ENCODE measurements at regions not wholly inside any gene's neighbourhood (a gene's known extent, or its start where the extent isn't known, plus 50 kb on each side); places are given as distances from the start of the nearest gene placed in this dataset.
"Not testable (repeated sequence)": the region's sequence is repeated elsewhere in the genome, so short reads cannot be mapped to it uniquely, and the experiment has no call there.

DNA sequence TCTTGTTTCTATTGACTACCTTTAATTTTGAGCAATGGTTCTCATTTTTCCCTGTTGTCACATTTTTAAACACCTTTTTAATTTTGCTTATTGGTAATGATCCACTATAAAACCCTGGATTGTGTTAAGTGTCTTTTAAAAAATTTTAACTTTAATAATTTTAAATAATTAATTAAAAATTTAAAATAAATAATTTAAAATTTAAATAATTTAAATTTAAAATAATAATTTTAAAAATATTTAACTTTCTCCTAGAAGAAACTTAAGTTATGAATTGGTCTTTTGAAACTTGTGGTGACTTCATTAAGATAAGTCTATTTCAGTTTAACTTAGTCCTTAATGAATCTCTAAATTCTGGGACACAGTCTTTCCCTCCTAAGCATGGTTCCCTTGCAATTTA, 566.3 kb upstream of the GALNTL6 start:
- H3K4me3 ChIP-seq (ENCODE audit: low read length in 2 of 2), result no peak overlapping the region
- DNase-seq (no peak), ATAC-seq (ENCODE audit: low FRiP score) (no peak)
- H3K4me1 ChIP-seq (ENCODE audit: control insufficient read depth in 1 of 2, insufficient read depth in 2 of 2, low read length in 2 of 2), result no peaks in the 10 kb centered on the region
- intact Hi-C loops (cut with DNase I), result no loop called here
- H3K36me3 ChIP-seq (ENCODE audit: control insufficient read depth in 1 of 2, insufficient read depth in 2 of 2, low read length in 1 of 2), result no peaks in the 10 kb centered on the region
- H3K9me3 ChIP-seq (ENCODE audit: control insufficient read depth, low read length), result no peaks in the 10 kb centered on the region
- no peaks in the 10 kb centered on the region for H3K27me3 ChIP-seq (ENCODE audit: control insufficient read depth in 1 of 2, insufficient read depth in 2 of 2, low read length in 1 of 2)
- no peak overlapping the region for H3K27ac ChIP-seq (ENCODE audit: low read depth in 1 of 2, low read length in 2 of 2)

- no peak for DNase-seq
- intact Hi-C loops (cut with DNase I), result no loop called here
- Histone ChIP-seq H3K36me3 (ENCODE audit: control insufficient read depth in 1 of 2, insufficient read depth in 2 of 2, low read length in 1 of 2) (no peaks in the 10 kb centered on the region), H3K4me3 (ENCODE audit: low read length in 2 of 2) (no peak overlapping the region), H3K9me3 (ENCODE audit: control insufficient read depth, low read length) (no peaks in the 10 kb centered on the region), H3K4me1 (ENCODE audit: control insufficient read depth in 1 of 2, insufficient read depth in 2 of 2, low read length in 2 of 2) (no peaks in the 10 kb centered on the region), H3K27me3 (ENCODE audit: control insufficient read depth in 1 of 2, insufficient read depth in 2 of 2, low read length in 1 of 2) (no peaks in the 10 kb centered on the region), H3K27ac (ENCODE audit: low read depth in 1 of 2, low read length in 2 of 2) (no peak overlapping the region)
- ATAC-seq (ENCODE audit: low FRiP score), result no peak
- 28 to 29% methylated on average over 2 of the region's 2 CpGs for WGBS, 2 donors
Observed at GRCh38 chr4:171242831-171243230, 570.4 kb upstream of the GALNTL6 start.

DNA sequence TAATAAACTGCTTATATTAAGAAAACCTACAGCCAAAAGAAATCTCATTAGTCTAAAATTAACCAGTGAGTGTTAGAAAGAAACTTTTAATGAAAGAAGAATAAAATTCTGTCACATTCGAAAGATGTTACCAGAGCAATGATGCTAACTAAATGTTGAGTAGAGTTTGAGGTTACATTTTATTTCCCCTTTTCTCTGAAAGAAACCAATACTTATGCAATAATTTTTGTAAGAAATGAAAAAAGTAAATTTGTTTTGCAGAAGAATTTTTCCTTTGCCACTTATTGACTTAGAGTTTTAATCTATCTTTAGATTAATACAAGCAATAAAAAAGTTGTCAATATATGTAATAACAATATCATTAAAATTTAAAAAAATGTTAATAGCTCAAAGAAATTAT, 574.0 kb upstream of the GALNTL6 start:
- no peak for DNase-seq
- intact Hi-C loops (cut with DNase I), result no loop called here
- Histone ChIP-seq H3K27ac (ENCODE audit: low read depth in 1 of 2, low read length in 2 of 2) (no peak overlapping the region), H3K27me3 (ENCODE audit: control insufficient read depth in 1 of 2, insufficient read depth in 2 of 2, low read length in 1 of 2) (no peaks in the 10 kb centered on the region), H3K4me3 (ENCODE audit: low read length in 2 of 2) (no peak overlapping the region), H3K9me3 (ENCODE audit: control insufficient read depth, low read length) (no peaks in the 10 kb centered on the region), H3K36me3 (ENCODE audit: control insufficient read depth in 1 of 2, insufficient read depth in 2 of 2, low read length in 1 of 2) (no peaks in the 10 kb centered on the region), H3K4me1 (ENCODE audit: control insufficient read depth in 1 of 2, insufficient read depth in 2 of 2, low read length in 2 of 2) (no peaks in the 10 kb centered on the region)
- no peak for ATAC-seq (ENCODE audit: low FRiP score)
- 79 to 90% methylated on average over 1 of the region's 1 CpG for WGBS, 2 donors

GRCh38 chr4:171235521-171235920, 577.7 kb upstream of the GALNTL6 start:
- H3K4me1 ChIP-seq (ENCODE audit: control insufficient read depth in 1 of 2, insufficient read depth in 2 of 2, low read length in 2 of 2), result no peaks in the 10 kb centered on the region
- no peak for ATAC-seq (ENCODE audit: low FRiP score)
- WGBS, 2 donors, result 73 to 77% methylated on average over 3 of the region's 3 CpGs
- intact Hi-C loops (cut with DNase I), result no loop called here
- H3K4me3 ChIP-seq (ENCODE audit: low read length in 2 of 2), result no peak overlapping the region
- H3K9me3 ChIP-seq (ENCODE audit: control insufficient read depth, low read length), result no peaks in the 10 kb centered on the region
- no peaks in the 10 kb centered on the region for H3K27me3 ChIP-seq (ENCODE audit: control insufficient read depth in 1 of 2, insufficient read depth in 2 of 2, low read length in 1 of 2)
- H3K27ac ChIP-seq (ENCODE audit: low read depth in 1 of 2, low read length in 2 of 2), result no peak overlapping the region
- H3K36me3 ChIP-seq (ENCODE audit: control insufficient read depth in 1 of 2, insufficient read depth in 2 of 2, low read length in 1 of 2), result no peaks in the 10 kb centered on the region
- DNase-seq, result no peak

DNA sequence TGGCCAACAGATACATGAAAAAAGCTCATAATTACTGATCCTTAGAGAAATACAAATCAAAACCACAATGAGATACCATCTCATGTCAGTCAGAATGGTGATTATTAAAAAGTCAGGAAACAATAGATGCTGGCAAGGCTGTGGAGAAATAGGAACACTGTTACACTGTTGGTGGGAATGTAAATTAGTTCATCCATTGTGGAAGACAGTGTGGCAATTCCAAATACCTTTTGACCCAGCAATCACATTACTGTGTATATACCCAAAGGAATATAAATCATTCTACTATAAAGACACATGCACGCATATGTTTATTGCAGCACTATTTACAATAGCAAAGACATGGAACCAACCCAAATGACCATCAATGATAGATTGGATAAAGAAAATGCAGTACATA, 583.9 kb upstream of the GALNTL6 start:
- H3K27ac ChIP-seq (ENCODE audit: low read depth in 1 of 2, low read length in 2 of 2); H3K9me3 ChIP-seq (ENCODE audit: control insufficient read depth, low read length); H3K36me3 ChIP-seq (ENCODE audit: control insufficient read depth in 1 of 2, insufficient read depth in 2 of 2, low read length in 1 of 2); intact Hi-C loops (cut with DNase I); H3K4me3 ChIP-seq (ENCODE audit: low read length in 2 of 2); H3K27me3 ChIP-seq (ENCODE audit: control insufficient read depth in 1 of 2, insufficient read depth in 2 of 2, low read length in 1 of 2); H3K4me1 ChIP-seq (ENCODE audit: control insufficient read depth in 1 of 2, insufficient read depth in 2 of 2, low read length in 2 of 2); DNase-seq; ATAC-seq (ENCODE audit: low FRiP score): not testable (repeated sequence)
- 55 to 74% methylated on average over 1 of the region's 1 CpG for WGBS, 2 donors

DNA sequence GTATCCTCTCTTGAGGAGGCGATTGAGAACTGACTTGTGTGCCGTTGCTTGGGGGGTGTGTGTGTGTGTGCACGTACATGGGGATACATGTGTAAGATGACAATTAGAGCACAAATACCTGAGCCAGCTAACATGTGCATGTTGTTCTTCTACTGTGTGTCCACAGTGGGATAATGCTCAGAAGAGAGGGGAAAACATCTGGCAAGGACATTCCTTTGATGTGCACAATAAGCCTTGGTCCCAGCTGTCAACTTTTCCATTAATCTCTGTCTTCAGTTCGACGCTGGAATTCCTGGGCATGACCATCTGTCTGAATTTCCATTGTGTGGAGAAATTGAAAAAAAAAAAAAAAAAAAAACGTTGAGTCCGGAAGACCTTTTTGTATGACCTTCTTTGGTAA, 592.0 kb upstream of the GALNTL6 start:
- Histone ChIP-seq H3K9me3 (ENCODE audit: control insufficient read depth, low read length) (no peaks in the 10 kb centered on the region), H3K27me3 (ENCODE audit: control insufficient read depth in 1 of 2, insufficient read depth in 2 of 2, low read length in 1 of 2) (no peaks in the 10 kb centered on the region), H3K4me1 (ENCODE audit: control insufficient read depth in 1 of 2, insufficient read depth in 2 of 2, low read length in 2 of 2) (peaks cover 0 to 3% of the 10 kb centered on the region in 2 donors), H3K27ac (ENCODE audit: low read depth in 1 of 2, low read length in 2 of 2) (no peak overlapping the region), H3K36me3 (ENCODE audit: control insufficient read depth in 1 of 2, insufficient read depth in 2 of 2, low read length in 1 of 2) (no peaks in the 10 kb centered on the region), H3K4me3 (ENCODE audit: low read length in 2 of 2) (no peak overlapping the region)
- WGBS, 2 donors, result 63 to 65% methylated on average over 7 of the region's 7 CpGs
- ATAC-seq (ENCODE audit: low FRiP score) (no peak), DNase-seq (no peak)
- intact Hi-C loops (cut with DNase I), result no loop called here

DNA sequence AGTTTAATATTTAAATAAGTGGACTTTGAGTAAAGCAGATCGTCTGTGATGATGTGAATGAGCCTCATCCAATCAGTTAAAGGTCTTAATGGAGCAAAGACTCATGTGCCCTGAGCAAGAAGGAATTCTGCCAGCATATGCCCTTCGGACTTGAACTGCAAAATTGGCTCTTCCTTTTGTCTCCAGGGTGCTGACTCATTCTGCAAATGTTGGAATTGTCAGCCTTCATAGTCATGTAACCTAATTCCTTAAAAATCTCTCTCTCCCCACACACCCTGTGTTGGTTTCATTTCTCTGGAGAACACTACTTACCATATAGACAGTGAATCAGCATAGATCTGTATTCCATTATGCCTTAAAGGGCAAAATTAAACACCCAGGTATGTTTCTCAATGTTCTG, 609.8 kb upstream of the GALNTL6 start:
- Histone ChIP-seq H3K4me1 (ENCODE audit: control insufficient read depth in 1 of 2, insufficient read depth in 2 of 2, low read length in 2 of 2) (no peaks in the 10 kb centered on the region), H3K4me3 (ENCODE audit: low read length in 2 of 2) (no peak overlapping the region), H3K27me3 (ENCODE audit: control insufficient read depth in 1 of 2, insufficient read depth in 2 of 2, low read length in 1 of 2) (no peaks in the 10 kb centered on the region), H3K27ac (ENCODE audit: low read depth in 1 of 2, low read length in 2 of 2) (no peak overlapping the region), H3K9me3 (ENCODE audit: control insufficient read depth, low read length) (no peaks in the 10 kb centered on the region), H3K36me3 (ENCODE audit: control insufficient read depth in 1 of 2, insufficient read depth in 2 of 2, low read length in 1 of 2) (no peaks in the 10 kb centered on the region)
- DNase-seq (no peak), ATAC-seq (ENCODE audit: low FRiP score) (no peak)
- WGBS, 2 donors, result 40 to 51% methylated on average over 2 of the region's 2 CpGs
- intact Hi-C loops (cut with DNase I), result no loop called here

DNA sequence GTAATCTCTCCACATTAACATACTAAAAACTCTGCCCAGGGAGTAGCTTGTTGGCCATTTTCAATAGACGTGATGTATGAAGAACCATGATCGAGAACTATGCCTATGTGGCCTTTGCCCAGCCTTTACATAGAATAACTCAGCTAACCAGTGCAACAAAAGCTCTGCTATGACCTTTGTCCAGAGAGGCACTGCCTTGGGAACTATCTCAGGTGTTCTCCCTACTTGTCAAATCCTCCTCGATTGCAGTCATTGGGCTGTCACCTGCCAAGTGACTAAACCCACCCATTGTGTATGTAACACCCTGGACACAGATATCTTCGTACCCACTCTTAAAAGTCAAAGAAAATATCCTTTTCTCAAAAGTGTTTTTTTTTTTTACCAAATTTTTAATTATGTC, 610.3 kb upstream of the GALNTL6 start:
- no peaks in the 10 kb centered on the region for H3K4me1 ChIP-seq (ENCODE audit: control insufficient read depth in 1 of 2, insufficient read depth in 2 of 2, low read length in 2 of 2)
- no peak overlapping the region for H3K27ac ChIP-seq (ENCODE audit: low read depth in 1 of 2, low read length in 2 of 2)
- DNase-seq (no peak), ATAC-seq (ENCODE audit: low FRiP score) (no peak)
- no peaks in the 10 kb centered on the region for H3K36me3 ChIP-seq (ENCODE audit: control insufficient read depth in 1 of 2, insufficient read depth in 2 of 2, low read length in 1 of 2)
- intact Hi-C loops (cut with DNase I), result no loop called here
- no peaks in the 10 kb centered on the region for H3K27me3 ChIP-seq (ENCODE audit: control insufficient read depth in 1 of 2, insufficient read depth in 2 of 2, low read length in 1 of 2)
- WGBS, 2 donors, result 90 to 96% methylated on average over 4 of the region's 4 CpGs
- no peak overlapping the region for H3K4me3 ChIP-seq (ENCODE audit: low read length in 2 of 2)
- H3K9me3 ChIP-seq (ENCODE audit: control insufficient read depth, low read length), result no peaks in the 10 kb centered on the region

GRCh38 chr4:171186700-171187099, 626.5 kb upstream of the GALNTL6 start:
- H3K4me1 ChIP-seq (ENCODE audit: control insufficient read depth in 1 of 2, insufficient read depth in 2 of 2, low read length in 2 of 2), result no peaks in the 10 kb centered on the region
- no peaks in the 10 kb centered on the region for H3K36me3 ChIP-seq (ENCODE audit: control insufficient read depth in 1 of 2, insufficient read depth in 2 of 2, low read length in 1 of 2)
- H3K27ac ChIP-seq (ENCODE audit: low read depth in 1 of 2, low read length in 2 of 2), result no peak overlapping the region
- ATAC-seq (ENCODE audit: low FRiP score), result no peak
- intact Hi-C loops (cut with DNase I), result no loop called here
- H3K27me3 ChIP-seq (ENCODE audit: control insufficient read depth in 1 of 2, insufficient read depth in 2 of 2, low read length in 1 of 2), result no peaks in the 10 kb centered on the region
- H3K9me3 ChIP-seq (ENCODE audit: control insufficient read depth, low read length), result no peaks in the 10 kb centered on the region
- WGBS, 2 donors, result 81 to 91% methylated on average over 2 of the region's 2 CpGs
- H3K4me3 ChIP-seq (ENCODE audit: low read length in 2 of 2), result no peak overlapping the region
- no peak for DNase-seq
